GM21723 (cell line): ENCODE measurements at regions not wholly inside any gene's neighbourhood (a gene's known extent, or its start where the extent isn't known, plus 50 kb on each side); places are given as distances from the start of the nearest gene placed in this dataset.
"Not testable (repeated sequence)": the region's sequence is repeated elsewhere in the genome, so short reads cannot be mapped to it uniquely, and the experiment has no call there.

Experiments used
- ATAC-seq: cut with Tn5 transposase; IDR thresholded peaks from one replicate; pipeline ENCODE4 v1.9.1; 2021; ENCODE audit warnings: mild to moderate bottlenecking, moderate library complexity; ENCODE audit not compliant: unreplicated experiment

DNA sequence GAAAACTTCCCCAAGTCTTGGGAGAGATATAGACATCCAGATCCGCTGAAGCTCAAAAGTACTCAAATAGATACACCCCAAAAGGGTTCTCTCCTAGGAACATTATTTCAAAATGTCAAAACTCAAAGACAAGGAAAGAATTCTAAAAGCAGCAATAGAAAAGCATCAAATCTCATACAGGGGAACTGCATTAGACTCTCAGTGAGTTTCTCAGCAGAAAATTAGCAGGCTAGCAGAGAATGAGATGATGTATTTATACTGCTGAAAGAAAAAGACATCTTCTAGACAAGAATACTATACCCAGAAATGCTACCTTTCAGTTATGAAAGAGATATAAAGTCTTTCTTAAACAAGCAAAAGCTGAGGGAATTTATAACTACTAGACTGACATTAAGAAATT lies 75.5 kb upstream of the RIMS1 start:
- no peak for ATAC-seq

- no peak for ATAC-seq
Observed at GRCh38 chr6:71822625-71823024, 63.7 kb upstream of the RIMS1 start.

- ATAC-seq: not testable (repeated sequence)
Observed at GRCh38 chr6:71832110-71832764, 54.1 kb upstream of the RIMS1 start.
